Common myeloid progenitor, CD34-positive (primary cell): ENCODE measurements at regions not wholly inside any gene's neighbourhood (a gene's known extent, or its start where the extent isn't known, plus 50 kb on each side); places are given as distances from the start of the nearest gene placed in this dataset.

Experiments
- CTCF ChIA-PET: fragments of 350-600 bp; sonication (Branson Sonifier 250); formaldehyde crosslinking; loops from one replicate; lab custom pipeline; 2021; ENCODE audit warnings: antibody characterized with exemption; lab: Charles Lee
- POLR2A ChIA-PET: fragments of 350-600 bp; sonication (Branson Sonifier 250); formaldehyde crosslinking; loops from one replicate; lab custom pipeline; 2021; ENCODE audit warnings: antibody characterized with exemption; lab: Charles Lee
- DNase-seq, 3 donors: peaks; one replicate each; pipeline versions ENCODE4 v3.0.0 to v3.0.0-alpha.2; 2013
- H3K27ac ChIP-seq, 2 experiments: 1 replicate in 1 of 2; 2 replicates in 1 of 2; pipeline ENCODE4 v1.7.0; 2013; ENCODE audit warnings: inconsistent platforms in 2 of 2, low read length in 2 of 2, mild to moderate bottlenecking in 2 of 2, low read depth in 1 of 2, moderate library complexity in 1 of 2; ENCODE audit not compliant: severe bottlenecking in 2 of 2, insufficient read depth in 1 of 2, poor library complexity in 1 of 2
- H3K27me3 ChIP-seq, 5 experiments: replicated peaks in 2 of 5; 1 replicate in 3 of 5; 2 replicates in 2 of 5; pipeline versions ENCODE4 v1.6.1 to v1.7.0; 2013; ENCODE audit warnings: low read length in 4 of 5, mild to moderate bottlenecking in 2 of 5, moderate library complexity in 2 of 5, inconsistent platforms in 1 of 5; ENCODE audit not compliant: insufficient read depth in 5 of 5, control insufficient read depth in 4 of 5
- H3K36me3 ChIP-seq, 4 experiments: 1 replicate in 2 of 4; 2 replicates in 2 of 4; pipeline versions ENCODE4 v1.6.1 to v1.7.0; 2013; ENCODE audit warnings: low read length in 3 of 4, control low read depth in 1 of 4, mild to moderate bottlenecking in 1 of 4; ENCODE audit not compliant: control insufficient read depth in 4 of 4, insufficient read depth in 4 of 4
- H3K4me1 ChIP-seq, 4 experiments: 1 replicate in 3 of 4; 2 replicates in 1 of 4; pipeline versions ENCODE4 v1.6.1 to v1.7.1; 2013; ENCODE audit warnings: low read length in 3 of 4, mild to moderate bottlenecking in 3 of 4, control low read depth in 1 of 4, inconsistent platforms in 1 of 4, moderate library complexity in 1 of 4; ENCODE audit not compliant: control insufficient read depth in 4 of 4, insufficient read depth in 4 of 4; ENCODE audit errors: control extremely low read depth in 1 of 4
- H3K4me3 ChIP-seq, 7 experiments: 1 replicate in 4 of 7; 2 replicates in 3 of 7; pipeline versions ENCODE4 v1.5.1 to v1.7.0; 2013; ENCODE audit warnings: mild to moderate bottlenecking in 7 of 7, low read length in 6 of 7, moderate library complexity in 6 of 7, inconsistent platforms in 2 of 7, low read depth in 2 of 7, control low read depth in 1 of 7; ENCODE audit not compliant: insufficient read depth in 4 of 7, control insufficient read depth in 1 of 7; ENCODE audit errors: extremely low read depth in 1 of 7
- H3K9me3 ChIP-seq, 5 experiments: 1 replicate in 4 of 5; 2 replicates in 1 of 5; pipeline versions ENCODE4 v1.6.1 to v1.7.1; 2013; ENCODE audit warnings: low read length in 4 of 5, mild to moderate bottlenecking in 2 of 5, inconsistent platforms in 1 of 5, low read depth in 1 of 5, moderate library complexity in 1 of 5; ENCODE audit not compliant: control insufficient read depth in 4 of 5, insufficient read depth in 2 of 5; ENCODE audit errors: control extremely low read depth in 1 of 5
- WGBS: methylation state at CpG from one replicate; pipeline ENCODE4 v1.1.5; 2013; ENCODE audit not compliant: insufficient coverage; 5-methylcytosine and 5-hydroxymethylcytosine counted together

DNA sequence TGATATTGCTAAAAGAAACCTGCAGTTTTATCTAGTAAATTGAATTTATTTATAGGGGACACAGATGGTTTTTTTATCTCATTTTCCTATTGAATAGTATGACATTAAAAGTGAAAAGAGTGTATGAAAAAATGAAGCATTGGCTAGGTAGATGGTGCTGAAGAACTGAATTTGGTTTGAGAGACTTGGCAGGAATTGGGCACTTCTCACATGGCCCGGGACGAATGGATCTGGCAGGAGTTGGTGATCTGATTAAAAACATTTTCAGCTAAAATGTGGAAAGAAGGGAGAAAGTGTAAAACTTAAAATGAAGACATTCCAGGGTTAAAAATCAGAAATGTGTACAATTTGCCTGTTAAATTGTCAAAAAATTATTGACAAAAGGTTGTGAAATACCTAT lies 1088.5 kb upstream of the PABPC4L start:
- H3K27ac ChIP-seq, result no peak overlapping the region
- DNase-seq, result no peak
- POLR2A ChIA-PET, result no interaction called here
- H3K4me3 ChIP-seq, result no peak overlapping the region
- H3K27me3 ChIP-seq, result no peaks in the 10 kb centered on the region
- CTCF ChIA-PET, result no interaction called here
- H3K9me3 ChIP-seq, result no peaks in the 10 kb centered on the region
- H3K4me1 ChIP-seq, result no peaks in the 10 kb centered on the region
- no peaks in the 10 kb centered on the region for H3K36me3 ChIP-seq
- WGBS, result 90% methylated on average over 2 of the region's 2 CpGs

DNA sequence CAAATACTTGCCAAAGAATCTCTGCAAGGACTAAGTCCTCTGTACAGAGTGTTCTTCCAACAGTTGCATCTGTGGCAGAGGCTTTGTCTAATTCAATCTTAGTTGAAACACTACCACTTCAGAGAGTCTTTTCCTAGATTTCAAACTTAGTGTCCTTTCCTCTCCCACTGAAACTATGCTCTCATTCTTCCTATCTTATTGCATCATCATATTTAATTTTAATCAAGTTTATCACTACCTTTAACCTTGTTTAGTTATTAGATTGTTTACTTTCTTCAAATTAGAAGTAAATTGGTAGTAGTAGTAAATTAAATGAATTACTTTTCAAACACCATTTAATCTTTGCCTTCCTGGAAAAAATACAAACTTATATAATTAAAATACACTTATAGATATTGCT lies 1082.3 kb upstream of the PABPC4L start:
- DNase-seq, result no peak
- POLR2A ChIA-PET, result no interaction called here
- Histone ChIP-seq H3K36me3 (no peaks in the 10 kb centered on the region), H3K27ac (no peak overlapping the region), H3K4me3 (no peak overlapping the region), H3K4me1 (no peaks in the 10 kb centered on the region), H3K9me3 (no peaks in the 10 kb centered on the region), H3K27me3 (no peaks in the 10 kb centered on the region)
- CTCF ChIA-PET, result no interaction called here

DNA sequence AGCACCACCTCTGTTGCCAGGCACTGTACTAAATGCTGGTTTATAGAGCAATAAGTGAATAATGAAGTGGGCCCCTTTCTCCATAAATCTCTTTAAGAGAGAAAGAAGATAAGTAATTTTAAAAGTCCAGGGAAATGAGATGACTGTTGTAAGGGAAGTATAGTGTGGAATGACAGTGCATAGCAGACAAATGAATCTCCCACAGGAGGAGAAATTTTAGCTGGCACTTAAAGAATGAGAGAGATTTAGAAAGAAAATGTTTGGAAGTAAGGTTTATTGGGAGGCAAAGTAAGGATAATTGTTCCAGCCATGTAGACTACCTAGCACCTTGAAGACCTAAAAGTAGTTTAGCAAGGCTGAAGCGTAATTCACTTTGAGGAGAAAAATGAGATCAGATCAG lies 1081.1 kb upstream of the PABPC4L start:
- H3K27me3 ChIP-seq, result no peaks in the 10 kb centered on the region
- H3K4me3 ChIP-seq, result no peak overlapping the region
- ChIA-PET CTCF (interaction anchor here (0.6 kb wide), 1 partner anchor 1336 kb away, joined by 3 read pairs; no protein-coding TSS in a partner anchor), POLR2A (no interaction called here)
- no peaks in the 10 kb centered on the region for H3K36me3 ChIP-seq
- no peak for DNase-seq
- WGBS, result 100% methylated on average over 1 of the region's 1 CpG
- H3K4me1 ChIP-seq, result no peaks in the 10 kb centered on the region
- H3K27ac ChIP-seq, result no peak overlapping the region
- no peaks in the 10 kb centered on the region for H3K9me3 ChIP-seq

DNA sequence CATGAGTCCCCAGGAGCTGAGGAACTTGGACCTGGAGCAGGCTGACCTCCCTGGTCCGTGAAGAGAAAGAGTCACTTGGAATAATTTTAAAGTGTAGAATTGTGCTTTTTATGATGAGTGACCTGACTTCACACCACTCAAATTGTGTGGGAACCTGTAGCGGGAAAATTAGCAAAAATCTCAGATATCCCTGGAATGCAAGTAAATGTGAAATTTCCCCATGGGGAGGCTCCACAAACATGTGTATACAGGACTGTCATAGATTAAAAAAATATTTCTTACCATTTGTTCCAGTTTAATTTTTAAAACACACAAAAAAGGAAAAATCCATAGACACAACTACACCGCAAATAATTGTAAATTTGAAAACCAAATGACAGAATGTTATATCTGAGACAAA lies 1079.6 kb upstream of the PABPC4L start:
- Histone ChIP-seq H3K4me3 (no peak overlapping the region), H3K36me3 (no peaks in the 10 kb centered on the region), H3K4me1 (no peaks in the 10 kb centered on the region), H3K27me3 (no peaks in the 10 kb centered on the region), H3K9me3 (no peaks in the 10 kb centered on the region), H3K27ac (no peak overlapping the region)
- 100% methylated on average over 1 of the region's 3 CpGs for WGBS
- DNase-seq, result no peak
- POLR2A ChIA-PET, result no interaction called here
- CTCF ChIA-PET, result no interaction called here

DNA sequence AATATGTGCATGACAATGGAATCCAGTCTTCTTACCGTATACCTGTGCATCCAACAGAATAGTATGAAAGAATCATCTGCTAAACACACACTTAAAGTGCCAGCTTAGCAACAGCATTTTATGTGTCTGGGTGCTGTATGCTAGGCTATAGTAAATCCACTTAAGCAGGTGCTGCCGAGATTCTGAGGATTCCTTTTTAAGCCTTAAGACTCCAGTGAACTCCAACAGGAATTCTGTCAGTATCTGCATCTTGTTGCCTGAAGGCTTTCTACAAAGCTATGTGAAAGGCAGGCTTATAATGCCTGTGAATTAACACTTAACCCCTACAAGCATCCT lies 1076.4 kb upstream of the PABPC4L start:
- ChIA-PET CTCF (no interaction called here), POLR2A (no interaction called here)
- no peak overlapping the region for H3K27ac ChIP-seq
- H3K36me3 ChIP-seq, result no peaks in the 10 kb centered on the region
- 100% methylated on average over 1 of the region's 2 CpGs for WGBS
- no peak overlapping the region for H3K4me3 ChIP-seq
- H3K9me3 ChIP-seq, result no peaks in the 10 kb centered on the region
- H3K4me1 ChIP-seq, result no peaks in the 10 kb centered on the region
- DNase-seq, result no peak
- H3K27me3 ChIP-seq, result no peaks in the 10 kb centered on the region

DNA sequence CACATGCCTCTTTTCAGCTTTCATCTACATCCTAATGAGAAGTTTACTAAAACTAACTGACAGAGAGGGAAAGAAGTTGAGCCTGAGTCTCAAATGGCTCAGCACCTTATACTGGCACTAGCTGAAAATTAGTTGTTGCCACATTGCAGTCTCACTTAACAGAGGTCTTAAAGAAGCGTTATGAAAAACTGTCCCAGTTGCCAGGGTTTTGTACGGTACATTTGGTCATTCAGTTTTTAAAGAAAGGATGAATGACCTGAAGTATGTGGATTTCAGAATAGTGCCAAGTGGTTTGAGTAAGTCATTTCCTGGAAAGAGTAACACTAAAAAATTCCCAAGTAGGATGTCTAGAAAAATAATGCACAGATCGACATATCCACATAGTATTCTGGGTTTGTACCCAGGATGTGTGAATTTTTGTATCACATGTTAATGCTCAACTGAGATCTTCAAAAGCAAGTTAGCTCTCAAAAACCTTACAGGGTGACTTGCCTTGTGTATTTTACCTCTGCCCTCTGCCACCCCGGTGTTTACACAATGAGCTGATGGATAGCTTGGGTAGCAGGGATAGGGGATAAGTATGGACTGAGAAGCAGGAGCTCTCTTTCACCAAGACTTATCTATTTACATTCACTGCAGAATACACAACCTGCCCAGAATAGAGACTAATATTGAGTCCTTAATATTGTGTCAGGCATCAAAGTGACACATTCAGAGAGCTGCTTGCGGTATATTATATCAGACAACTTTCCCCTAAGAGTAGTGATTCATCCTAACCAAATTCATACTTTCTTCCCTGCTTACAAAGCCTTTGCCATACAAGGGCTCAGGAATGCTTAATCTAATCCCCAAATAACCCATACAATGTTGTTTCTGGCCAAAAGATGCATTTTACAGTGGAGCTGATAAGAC lies 1075.7 kb upstream of the PABPC4L start:
- 96% methylated on average over 3 of the region's 5 CpGs for WGBS
- no peaks in the 10 kb centered on the region for H3K9me3 ChIP-seq
- ChIA-PET POLR2A (no interaction called here), CTCF (no interaction called here)
- no peaks in the 10 kb centered on the region for H3K4me1 ChIP-seq
- H3K27me3 ChIP-seq, result no peaks in the 10 kb centered on the region
- DNase-seq, result no peak
- H3K27ac ChIP-seq, result no peak overlapping the region
- H3K4me3 ChIP-seq, result no peak overlapping the region
- H3K36me3 ChIP-seq, result no peaks in the 10 kb centered on the region

DNA sequence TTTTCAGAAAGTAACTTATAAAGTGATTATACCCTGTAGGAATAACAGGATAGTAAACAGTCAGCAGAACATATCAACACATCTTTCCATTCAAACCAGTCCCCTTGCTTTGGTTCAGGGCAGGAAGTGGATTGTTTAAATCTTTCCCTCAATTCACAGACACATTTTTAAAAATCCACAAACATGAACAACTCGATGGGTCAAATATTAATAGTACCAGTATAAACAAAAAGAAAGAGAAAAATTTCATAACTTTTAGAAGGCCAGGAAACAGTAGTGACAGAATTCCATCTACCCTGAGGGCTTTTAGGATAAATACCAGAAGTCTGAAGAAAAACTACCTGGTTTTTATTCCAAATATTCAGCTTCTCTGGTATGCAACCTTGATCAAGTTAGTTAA lies 1072.8 kb upstream of the PABPC4L start:
- Histone ChIP-seq H3K27ac (no peak overlapping the region), H3K4me3 (no peak overlapping the region), H3K9me3 (no peaks in the 10 kb centered on the region), H3K36me3 (no peaks in the 10 kb centered on the region), H3K27me3 (no peaks in the 10 kb centered on the region), H3K4me1 (no peaks in the 10 kb centered on the region)
- no peak for DNase-seq
- ChIA-PET CTCF (no interaction called here), POLR2A (no interaction called here)
- no CpG with 5 or more reads among the region's 1 CpG for WGBS
